LHCN-M2 (cell line): ENCODE measurements at regions not wholly inside any gene's neighbourhood (a gene's known extent, or its start where the extent isn't known, plus 50 kb on each side); places are given as distances from the start of the nearest gene placed in this dataset.

Experiments used
- DNase-seq: peaks from one replicate; pipeline ENCODE4 v3.0.0-alpha.2; 2012; ENCODE audit warnings: low read depth

GRCh38 chr1:177351361-177352108 lies 180.8 kb downstream of the BRINP2 start:
- DNase-seq = no peak

GRCh38 chr1:177346790-177347359 lies 176.1 kb downstream of the BRINP2 start:
- DNase-seq = no peak

- no peak for DNase-seq
Observed at GRCh38 chr1:177343445-177343844, 172.7 kb downstream of the BRINP2 start.

GRCh38 chr1:177341773-177342172 lies 171.0 kb downstream of the BRINP2 start:
- no peak for DNase-seq

- no peak for DNase-seq
Observed at GRCh38 chr1:177340601-177341067, 169.9 kb downstream of the BRINP2 start.

GRCh38 chr1:177338376-177338775 lies 167.6 kb downstream of the BRINP2 start:
- no peak for DNase-seq

- DNase-seq = no peak
Observed at GRCh38 chr1:177334903-177335302, 164.1 kb downstream of the BRINP2 start.

GRCh38 chr1:177333936-177334595 lies 163.3 kb downstream of the BRINP2 start:
- no peak for DNase-seq
